Nephron progenitor cell (in vitro differentiated cells): ENCODE measurements at regions not wholly inside any gene's neighbourhood (a gene's known extent, or its start where the extent isn't known, plus 50 kb on each side); places are given as distances from the start of the nearest gene placed in this dataset.

ENCODE experiments used
- DNase-seq: peaks from one replicate; pipeline ENCODE4 v3.0.0; 2021
- H3K27ac Mint-ChIP-seq: 2 replicates; pipeline ENCODE4 v1.8.0; 2021; ENCODE audit warnings: mild to moderate bottlenecking, moderate library complexity, mixed read lengths
- H3K27me3 Mint-ChIP-seq: 2 replicates; pipeline ENCODE4 v1.8.0; 2021; ENCODE audit warnings: mild to moderate bottlenecking, low read depth, mixed read lengths; ENCODE audit not compliant: poor library complexity
- H3K36me3 Mint-ChIP-seq: 2 replicates; pipeline ENCODE4 v1.8.0; 2021; ENCODE audit warnings: low read depth, mixed read lengths
- H3K4me1 Mint-ChIP-seq: 2 replicates; pipeline ENCODE4 v1.8.0; 2021; ENCODE audit warnings: mixed read lengths
- H3K4me3 Mint-ChIP-seq: 2 replicates; pipeline ENCODE4 v1.8.0; 2021; ENCODE audit warnings: mild to moderate bottlenecking, moderate library complexity, mixed read lengths
- H3K9me3 Mint-ChIP-seq: 2 replicates; pipeline ENCODE4 v1.8.0; 2021; ENCODE audit warnings: mild to moderate bottlenecking, moderate library complexity, mixed read lengths
- CTCF ChIP-seq: fragments of 200-600 bp; sonication (generic); IDR thresholded peaks from 2 replicates; pipeline ENCODE4 v1.5.0; 2021; ENCODE audit warnings: antibody characterized with exemption

DNA sequence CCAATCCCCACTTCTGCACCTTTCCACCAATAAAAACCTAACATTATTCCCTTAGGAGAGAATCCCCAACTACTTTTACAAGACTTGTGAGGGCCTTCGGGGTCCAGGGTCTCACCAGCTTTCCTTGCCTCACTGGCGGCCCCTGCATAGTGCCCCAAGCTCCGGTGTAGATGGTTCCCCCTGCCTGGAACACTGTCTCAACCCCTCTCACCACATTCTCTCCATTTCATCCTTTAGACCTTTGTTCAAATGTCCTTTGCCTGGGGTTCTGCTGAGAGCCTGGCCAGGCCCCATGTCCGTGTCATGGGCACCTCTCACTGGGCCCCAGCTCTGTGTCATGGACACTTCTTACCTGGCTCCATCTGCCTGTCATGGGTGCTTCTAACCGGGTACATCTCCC is 64.5 kb upstream of the SORCS3 start:
- no peak overlapping the region for H3K4me3 Mint-ChIP-seq
- H3K36me3 Mint-ChIP-seq: no peaks in the 10 kb centered on the region
- no peak for TF ChIP-seq CTCF
- peaks cover 5% of the 10 kb centered on the region for H3K4me1 Mint-ChIP-seq
- peaks cover 11% of the 10 kb centered on the region for H3K27me3 Mint-ChIP-seq
- no peak overlapping the region for H3K27ac Mint-ChIP-seq
- no peak for DNase-seq
- H3K9me3 Mint-ChIP-seq: peaks cover 1% of the 10 kb centered on the region

DNA sequence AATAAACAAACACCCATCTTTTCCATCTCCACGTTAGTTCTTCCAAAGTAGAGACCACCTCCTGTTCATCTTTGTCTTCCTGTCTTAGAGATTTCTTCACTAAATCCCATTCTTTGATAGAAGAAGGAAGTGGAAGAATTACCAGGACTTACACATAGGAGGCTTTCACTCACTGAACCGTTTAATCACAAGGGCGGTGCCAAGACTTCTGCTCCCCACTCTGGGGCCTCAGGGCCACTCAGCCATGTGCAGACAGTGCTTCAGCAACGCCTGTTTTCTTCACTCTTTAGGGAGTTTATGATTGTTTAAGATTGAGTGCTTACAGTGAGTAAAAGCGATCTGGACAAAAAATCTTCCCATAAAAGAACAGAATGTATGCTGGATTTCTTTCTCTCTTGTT is 63.9 kb upstream of the SORCS3 start:
- DNase-seq: no peak
- no peak overlapping the region for H3K4me3 Mint-ChIP-seq
- H3K4me1 Mint-ChIP-seq: peaks cover 5% of the 10 kb centered on the region
- peaks cover 12% of the 10 kb centered on the region for H3K27me3 Mint-ChIP-seq
- no peak overlapping the region for H3K27ac Mint-ChIP-seq
- TF ChIP-seq CTCF: no peak
- no peaks in the 10 kb centered on the region for H3K9me3 Mint-ChIP-seq
- no peaks in the 10 kb centered on the region for H3K36me3 Mint-ChIP-seq

DNA sequence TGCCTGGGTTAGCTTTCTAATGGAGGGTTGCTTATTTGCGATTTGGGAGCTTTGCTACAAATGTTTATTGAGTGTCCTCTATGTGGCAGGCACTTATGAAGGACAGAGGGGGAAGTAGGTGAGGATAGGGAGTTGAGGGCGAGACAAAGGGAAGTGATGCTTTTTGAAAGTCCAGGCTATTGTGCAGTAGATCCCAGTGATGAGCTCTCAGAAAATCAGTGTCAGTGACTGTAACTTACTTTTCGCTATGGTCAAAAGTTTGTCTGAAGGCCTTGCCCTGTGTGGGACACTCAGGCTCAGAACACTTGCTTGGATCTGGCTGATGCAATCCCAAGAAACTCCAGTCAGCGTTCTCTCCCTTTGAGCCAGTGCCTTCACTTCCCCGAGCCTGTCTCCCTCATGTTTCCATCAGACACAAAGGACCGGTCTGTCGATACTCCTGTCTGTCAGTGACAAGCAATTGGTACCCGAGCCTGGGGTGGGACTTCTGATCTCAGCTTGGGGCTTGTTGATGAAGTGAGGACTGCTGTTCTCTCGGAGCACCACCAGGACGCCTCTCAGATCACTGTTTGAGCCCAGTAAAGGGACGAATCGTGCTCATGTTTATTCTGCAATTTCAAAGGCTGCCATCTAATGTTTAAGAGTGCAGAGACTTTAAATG is 63.1 kb upstream of the SORCS3 start:
- Mint-ChIP-seq H3K27me3 (peaks cover 19% of the 10 kb centered on the region), H3K4me1 (peaks cover 5% of the 10 kb centered on the region)

DNA sequence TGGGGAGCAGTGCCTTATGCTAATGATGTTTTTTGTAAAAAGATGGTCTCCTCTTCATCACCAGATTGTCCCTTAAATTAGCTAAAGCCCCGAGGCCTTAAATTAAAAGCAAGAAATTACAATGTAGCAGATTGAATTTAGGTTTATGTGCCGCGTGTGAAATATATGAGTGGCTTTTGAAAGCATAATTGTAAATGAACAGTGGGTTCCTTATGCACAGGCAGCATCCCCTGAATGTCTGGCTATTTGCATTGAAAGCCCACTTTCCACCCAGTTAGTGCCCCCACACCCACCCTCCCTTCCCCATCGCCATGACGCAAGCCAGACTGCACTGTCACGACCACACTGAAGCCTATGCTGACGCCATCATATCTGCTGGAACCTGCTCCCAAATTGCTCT is 62.4 kb upstream of the SORCS3 start:
- H3K27ac Mint-ChIP-seq: no peak overlapping the region
- H3K4me1 Mint-ChIP-seq: peaks cover 5% of the 10 kb centered on the region
- DNase-seq: no peak
- no peaks in the 10 kb centered on the region for H3K36me3 Mint-ChIP-seq
- no peak overlapping the region for H3K4me3 Mint-ChIP-seq
- H3K27me3 Mint-ChIP-seq: peaks cover 19% of the 10 kb centered on the region
- peaks cover 7% of the 10 kb centered on the region for H3K9me3 Mint-ChIP-seq
- TF ChIP-seq CTCF: no peak

More for the DNA sequence above, 63.1 kb upstream of the SORCS3 start:
- Mint-ChIP-seq H3K27ac (no peak overlapping the region), H3K4me3 (no peak overlapping the region), H3K9me3 (peaks cover 4% of the 10 kb centered on the region), H3K36me3 (no peaks in the 10 kb centered on the region)
- DNase-seq: no peak
- TF ChIP-seq CTCF: peak; percentile 12

- no peak overlapping the region for H3K27ac Mint-ChIP-seq
- no peaks in the 10 kb centered on the region for H3K36me3 Mint-ChIP-seq
- peaks cover 7% of the 10 kb centered on the region for H3K9me3 Mint-ChIP-seq
- peaks cover 5% of the 10 kb centered on the region for H3K4me1 Mint-ChIP-seq
- H3K27me3 Mint-ChIP-seq: peaks cover 23% of the 10 kb centered on the region
- DNase-seq: no peak
- TF ChIP-seq CTCF: no peak
- no peak overlapping the region for H3K4me3 Mint-ChIP-seq
These were observed 62.0 kb upstream of the SORCS3 start for GRCh38 chr10:104579136-104579535.

DNA sequence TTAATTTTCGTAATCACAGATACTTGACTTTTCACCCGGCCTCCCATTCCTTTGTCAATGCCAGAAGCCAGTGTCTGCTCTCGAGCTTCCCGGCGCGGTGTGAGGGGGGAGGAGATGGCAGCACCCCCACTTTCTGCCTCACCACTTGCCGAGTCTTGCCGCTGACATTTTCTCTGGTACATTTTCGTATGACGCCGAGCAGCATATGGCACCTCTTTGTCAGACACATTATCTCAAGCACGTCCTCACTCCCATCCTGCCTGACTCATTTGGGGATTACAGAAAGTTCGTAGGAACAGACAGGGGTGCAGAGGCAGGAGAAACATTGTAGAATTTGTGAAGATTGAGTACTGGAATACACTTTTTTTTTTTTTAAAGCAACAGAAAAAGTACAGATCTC is 60.8 kb upstream of the SORCS3 start:
- TF ChIP-seq CTCF: no peak
- no peak for DNase-seq
- H3K27me3 Mint-ChIP-seq: peaks cover 23% of the 10 kb centered on the region
- no peaks in the 10 kb centered on the region for H3K36me3 Mint-ChIP-seq
- H3K9me3 Mint-ChIP-seq: peaks cover 11% of the 10 kb centered on the region
- no peak overlapping the region for H3K4me3 Mint-ChIP-seq
- H3K4me1 Mint-ChIP-seq: peaks cover 5% of the 10 kb centered on the region
- H3K27ac Mint-ChIP-seq: no peak overlapping the region
